HG03196 (cell line): ENCODE measurements at regions not wholly inside any gene's neighbourhood (a gene's known extent, or its start where the extent isn't known, plus 50 kb on each side); places are given as distances from the start of the nearest gene placed in this dataset.
"Not testable (repeated sequence)": the region's sequence is repeated elsewhere in the genome, so short reads cannot be mapped to it uniquely, and the experiment has no call there.

Experiments used
- ATAC-seq: cut with Tn5 transposase; IDR thresholded peaks from one replicate; pipeline ENCODE4 v1.9.1; 2021; ENCODE audit not compliant: unreplicated experiment

GRCh38 chr5:42074353-42074752 lies 149.3 kb downstream of the FBXO4 start:
- ATAC-seq: no peak

- no peak for ATAC-seq
These were observed 164.6 kb downstream of the FBXO4 start for GRCh38 chr5:42089705-42090104.

GRCh38 chr5:42090162-42090561 lies 165.1 kb downstream of the FBXO4 start:
- ATAC-seq: no peak

GRCh38 chr5:42099846-42100245 lies 174.8 kb downstream of the FBXO4 start:
- not testable (repeated sequence) for ATAC-seq

- no peak for ATAC-seq
These were observed 183.4 kb downstream of the FBXO4 start for GRCh38 chr5:42108468-42108867.

GRCh38 chr5:42109006-42109572 lies 184.0 kb downstream of the FBXO4 start:
- no peak for ATAC-seq

GRCh38 chr5:42115721-42116120 lies 190.6 kb downstream of the FBXO4 start:
- not testable (repeated sequence) for ATAC-seq

- ATAC-seq: no peak
These were observed 195.0 kb downstream of the FBXO4 start for GRCh38 chr5:42120070-42120469.

GRCh38 chr5:42121401-42121800 lies 196.3 kb downstream of the FBXO4 start:
- ATAC-seq: no peak

GRCh38 chr5:42131081-42131480 lies 206.0 kb downstream of the FBXO4 start:
- no peak for ATAC-seq

- ATAC-seq: no peak
These were observed 218.3 kb downstream of the FBXO4 start for GRCh38 chr5:42143361-42143760.

- ATAC-seq: no peak
These were observed 223.7 kb downstream of the FBXO4 start for GRCh38 chr5:42148813-42149212.

- no peak for ATAC-seq
These were observed 232.1 kb downstream of the FBXO4 start for GRCh38 chr5:42157215-42157614.

- no peak for ATAC-seq
These were observed 238.0 kb downstream of the FBXO4 start for GRCh38 chr5:42163083-42163482.

GRCh38 chr5:42168091-42168670 lies 243.1 kb downstream of the FBXO4 start:
- no peak for ATAC-seq

GRCh38 chr5:42176118-42176517 lies 247.1 kb upstream of the GHR start:
- not testable (repeated sequence) for ATAC-seq

- ATAC-seq: not testable (repeated sequence)
These were observed 243.4 kb upstream of the GHR start for GRCh38 chr5:42179843-42180242.

GRCh38 chr5:42216904-42217303 lies 206.3 kb upstream of the GHR start:
- ATAC-seq: no peak

GRCh38 chr5:42217791-42218190 lies 205.4 kb upstream of the GHR start:
- ATAC-seq: no peak

GRCh38 chr5:42225009-42225408 lies 198.2 kb upstream of the GHR start:
- no peak for ATAC-seq

GRCh38 chr5:42228279-42228678 lies 195.0 kb upstream of the GHR start:
- no peak for ATAC-seq

- ATAC-seq: no peak
These were observed 192.4 kb upstream of the GHR start for GRCh38 chr5:42230839-42231238.

- ATAC-seq: no peak
These were observed 188.0 kb upstream of the GHR start for GRCh38 chr5:42235241-42235640.
